HuH-7.5 (cell line): ENCODE measurements at regions not wholly inside any gene's neighbourhood (a gene's known extent, or its start where the extent isn't known, plus 50 kb on each side); places are given as distances from the start of the nearest gene placed in this dataset.

Experiments
- DNase-seq: peaks from one replicate; pipeline ENCODE4 v3.0.0; 2011; ENCODE audit warnings: low spot score

DNA sequence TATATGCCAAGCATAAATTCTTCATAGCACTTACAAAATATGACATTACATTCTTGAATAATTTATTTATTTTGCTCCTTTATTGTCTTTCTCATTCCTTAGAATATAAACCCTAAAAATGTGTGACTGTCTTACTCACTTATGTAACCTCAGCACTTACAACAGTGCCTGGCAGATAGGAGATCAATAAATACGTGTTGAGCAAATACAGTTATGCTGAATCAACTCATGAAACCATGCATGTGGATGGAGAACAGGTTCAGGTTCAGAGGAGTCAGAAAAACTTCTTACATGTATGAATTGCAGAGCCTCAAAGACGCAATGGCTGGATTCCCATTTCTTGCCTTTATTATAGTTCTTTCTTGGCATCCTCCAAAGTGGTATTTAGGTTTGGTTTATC, 659.4 kb upstream of the CHAC2 start:
- no peak for DNase-seq

DNA sequence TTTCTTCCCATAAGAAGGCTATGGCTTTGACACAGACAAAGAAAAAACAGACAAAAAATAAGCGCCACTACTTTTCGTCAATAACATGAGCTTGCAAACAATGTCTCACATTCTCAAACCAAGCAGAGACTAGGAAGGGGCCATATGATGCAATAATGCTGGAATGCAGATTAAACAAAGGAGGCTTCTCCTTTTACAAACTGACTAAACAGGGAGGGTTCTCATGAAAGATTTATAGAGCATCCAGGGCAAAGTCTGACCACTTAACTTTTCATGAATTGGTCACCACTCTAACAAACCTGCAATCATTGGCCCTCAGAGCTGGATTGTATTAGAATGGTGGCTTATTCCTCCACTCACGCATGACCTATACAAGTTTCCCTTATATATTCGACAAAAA, 663.3 kb upstream of the CHAC2 start:
- peak; percentile 15 for DNase-seq

DNA sequence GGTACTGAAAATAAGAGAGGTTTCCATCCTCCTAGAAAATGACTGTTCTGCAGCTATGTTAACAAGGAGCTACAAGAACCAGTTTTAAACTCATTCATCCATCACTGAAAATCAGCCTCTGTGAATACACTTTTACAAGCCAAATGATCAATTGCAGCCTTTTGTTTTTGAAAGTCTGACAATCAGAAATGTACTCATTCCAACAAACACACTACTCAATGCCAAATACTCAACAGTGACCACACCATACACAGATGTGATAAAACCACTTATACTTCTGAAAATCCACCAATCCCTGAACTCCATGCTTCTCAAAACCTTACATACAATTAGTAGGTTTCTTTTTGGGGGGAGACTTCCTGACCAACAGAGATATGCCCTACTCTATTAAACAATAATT, 663.9 kb upstream of the CHAC2 start:
- DNase-seq = no peak

DNA sequence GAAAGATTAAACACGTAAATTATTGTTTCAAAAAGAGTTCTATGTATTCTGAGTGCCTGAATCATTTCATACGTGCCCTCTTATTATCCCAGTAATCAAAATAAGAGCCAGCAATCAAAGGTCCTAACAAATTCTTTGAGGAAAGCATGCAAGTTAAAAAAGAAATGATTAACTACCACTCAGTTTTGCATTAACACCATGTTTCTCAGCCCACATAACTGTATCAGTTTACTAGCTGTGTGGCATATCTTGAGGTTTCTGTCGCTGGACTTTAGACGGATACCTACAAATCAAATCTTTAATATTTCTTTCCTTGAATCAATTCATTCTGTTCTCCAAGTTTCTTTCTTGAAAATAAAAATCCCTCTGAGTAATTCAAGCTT, 668.9 kb upstream of the CHAC2 start:
- DNase-seq = no peak

DNA sequence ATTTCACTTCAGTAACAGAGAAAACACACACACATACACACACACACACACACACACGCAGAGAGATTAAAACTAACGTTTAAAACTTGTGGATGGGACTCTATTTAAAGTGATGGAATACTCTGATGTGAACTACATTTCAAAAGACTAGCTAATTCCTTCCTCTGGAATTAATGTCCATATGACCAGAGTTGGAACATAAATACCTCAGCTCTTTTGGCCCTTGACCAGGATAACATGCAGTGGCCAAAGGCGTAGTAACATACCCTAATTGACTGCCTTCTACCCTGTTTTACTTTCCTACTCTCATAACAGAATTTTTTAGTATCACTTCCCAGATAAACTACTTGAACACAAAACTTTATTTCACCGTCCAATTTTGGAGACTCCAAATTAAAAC, 671.3 kb upstream of the CHAC2 start:
- DNase-seq = no peak

DNA sequence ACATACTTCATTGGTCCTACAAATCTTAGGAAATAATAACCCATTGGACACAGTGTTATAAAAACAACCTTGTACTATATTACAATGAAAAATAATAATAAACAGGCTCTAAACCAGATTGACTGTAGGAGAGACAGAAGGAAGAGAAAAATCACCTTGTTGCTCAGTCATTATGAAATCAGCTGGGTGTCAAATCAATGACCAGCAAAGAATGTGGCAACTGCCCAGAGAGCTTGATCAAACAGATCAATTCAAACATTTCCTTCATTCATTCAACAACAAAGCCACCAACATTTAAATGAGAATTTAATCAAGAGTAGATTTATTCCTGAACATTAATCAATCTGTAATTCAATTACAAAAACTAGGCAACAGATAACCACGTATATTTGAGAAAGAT, 671.9 kb upstream of the CHAC2 start:
- no peak for DNase-seq

DNA sequence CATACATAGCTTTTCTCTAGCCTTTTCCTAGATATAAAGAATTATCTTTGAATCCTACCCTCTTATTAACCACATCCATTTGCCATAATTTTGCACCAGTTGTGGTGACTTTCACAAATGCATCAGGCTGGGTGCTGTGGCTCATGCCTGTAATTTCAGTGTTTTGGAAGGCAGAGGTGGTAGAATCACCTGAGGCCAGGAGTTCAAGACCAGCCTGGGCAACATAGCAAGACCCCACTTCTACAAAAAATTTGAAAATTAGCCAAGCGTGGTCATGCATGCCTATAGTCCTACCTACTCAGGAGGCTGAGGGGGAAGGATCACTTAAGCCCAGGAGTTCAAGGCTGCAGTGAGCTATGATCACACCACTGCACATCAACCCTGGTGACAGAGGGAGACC, 672.4 kb upstream of the CHAC2 start:
- DNase-seq = no peak

DNA sequence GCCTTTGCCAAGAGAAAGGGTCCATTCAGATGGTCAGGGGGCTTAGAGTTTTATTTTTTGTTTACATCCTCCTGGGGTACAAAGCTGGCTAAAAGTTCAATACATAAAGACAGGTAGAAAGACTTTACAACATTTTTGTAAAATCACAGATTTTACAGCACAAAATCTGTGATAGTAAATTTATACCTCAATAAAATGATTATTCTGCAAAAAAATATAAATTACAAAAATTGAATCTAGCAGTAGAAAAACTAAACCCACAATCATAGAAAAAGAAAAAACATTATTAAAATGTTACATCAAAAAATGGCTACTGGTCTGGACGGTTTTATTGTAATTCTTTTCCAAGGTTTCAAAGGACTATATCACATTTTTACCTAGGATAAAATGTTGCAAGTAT, 674.2 kb upstream of the CHAC2 start:
- DNase-seq = no peak

DNA sequence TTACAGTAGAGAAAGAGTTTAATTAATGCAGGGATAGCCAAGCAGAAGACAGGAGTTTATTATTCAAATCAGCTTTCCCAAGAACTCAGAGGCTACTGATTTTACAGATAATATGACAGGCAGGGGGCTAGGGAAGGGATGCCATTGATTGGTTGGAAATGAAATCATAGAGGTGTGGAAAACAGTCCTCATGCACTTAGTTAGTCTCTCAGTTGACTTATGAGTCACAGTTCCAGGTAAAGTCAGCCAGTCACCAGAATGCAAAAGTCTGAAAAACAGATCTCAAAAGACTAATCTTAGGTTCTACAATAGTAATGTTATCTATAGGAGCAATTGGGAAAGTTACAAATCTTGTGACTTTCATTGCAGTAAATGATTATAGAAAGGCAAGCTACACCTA, 676.4 kb upstream of the CHAC2 start:
- DNase-seq = no peak

DNA sequence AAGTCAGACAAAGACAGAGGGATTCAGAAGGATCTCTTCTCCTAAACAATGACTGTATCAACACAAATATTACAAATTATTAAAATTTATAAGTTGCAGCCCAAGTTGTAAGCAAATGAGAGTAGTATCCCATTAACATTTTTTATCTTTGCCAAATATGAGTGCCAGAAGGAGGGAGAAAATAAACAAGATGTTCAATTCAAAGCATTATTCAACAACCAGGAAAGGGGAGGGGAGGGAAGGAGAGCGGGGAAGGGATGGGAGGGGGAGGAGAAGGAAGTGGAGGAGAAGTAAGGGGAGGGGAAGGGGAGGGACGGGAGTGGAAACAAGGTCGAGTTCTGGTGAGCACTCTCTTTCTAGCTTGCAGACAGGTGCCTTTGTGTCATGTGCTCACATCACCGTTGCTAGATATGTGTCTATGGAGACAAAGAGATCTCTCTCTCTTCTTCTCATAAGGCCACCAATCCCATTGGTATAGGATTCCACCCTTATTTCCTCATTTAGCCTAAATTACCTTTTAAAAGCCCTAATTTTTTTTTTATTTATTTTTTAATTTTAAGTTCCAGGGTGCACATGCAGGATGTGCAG, 679.6 kb upstream of the CHAC2 start:
- no peak for DNase-seq

DNA sequence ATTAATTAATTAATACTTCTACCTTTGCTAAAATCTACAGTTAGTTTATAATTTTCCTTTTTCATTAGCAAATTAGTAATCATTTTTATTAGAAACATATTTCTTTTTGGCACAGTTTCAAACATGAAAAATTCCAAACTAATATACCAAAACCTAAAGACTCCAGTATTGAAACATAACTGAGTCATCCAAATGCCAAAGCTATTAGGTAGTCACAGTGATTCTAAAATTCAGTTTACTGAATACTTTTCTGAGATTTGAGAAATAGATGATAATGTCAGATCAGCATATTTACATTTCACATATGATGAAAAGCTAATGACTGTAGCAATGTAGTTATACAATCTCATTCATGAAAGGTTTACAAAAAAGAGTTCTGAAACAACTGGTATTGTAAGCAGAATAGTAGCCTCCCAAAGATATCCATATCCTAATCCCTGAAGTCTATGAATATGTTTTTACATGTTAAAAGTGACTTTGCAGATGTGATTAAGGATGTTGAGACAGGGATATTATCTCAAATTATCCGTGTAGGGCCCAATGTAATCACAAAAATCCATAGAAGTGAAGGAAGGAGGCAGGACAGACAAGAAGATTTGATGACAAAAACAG, 680.2 kb upstream of the CHAC2 start:
- DNase-seq = no peak

DNA sequence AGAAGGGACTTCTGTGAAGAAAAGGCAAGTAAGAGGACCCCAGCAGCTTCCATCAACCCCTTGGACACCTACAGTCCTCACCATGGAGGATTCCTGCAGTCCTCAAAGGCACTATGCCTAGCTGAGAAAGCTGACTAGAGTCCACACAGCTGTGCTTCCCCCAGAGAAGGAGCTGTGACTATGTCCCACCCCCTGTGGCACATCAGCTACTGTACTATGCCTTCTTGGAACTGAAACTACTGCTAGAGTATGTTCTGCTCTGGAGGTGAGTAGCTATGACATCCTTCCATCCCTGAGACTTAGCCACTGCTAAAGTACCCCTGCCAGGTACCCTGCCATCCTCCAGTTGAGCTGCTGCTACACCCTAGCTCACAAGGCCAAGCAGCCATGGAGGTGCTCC, 690.2 kb upstream of the CHAC2 start:
- no peak for DNase-seq

DNA sequence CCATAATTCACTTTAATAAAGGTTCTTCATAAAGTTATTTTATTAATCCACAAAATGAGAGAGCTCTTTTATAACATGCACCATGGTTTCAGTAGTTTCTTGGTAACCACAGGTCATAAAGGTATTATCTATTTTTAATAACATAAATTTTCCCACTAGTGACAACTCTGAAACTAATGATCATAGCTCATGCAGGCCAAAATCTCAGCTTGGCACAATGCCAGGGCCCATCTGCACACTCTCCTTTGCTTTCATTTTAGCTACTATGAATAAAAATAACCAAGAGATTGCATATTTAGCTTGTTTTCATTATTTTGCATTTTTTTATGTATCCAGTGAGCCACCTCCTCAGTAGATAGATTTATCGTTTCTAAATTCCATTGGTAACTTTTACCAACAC, 691.8 kb upstream of the CHAC2 start:
- DNase-seq = no peak

DNA sequence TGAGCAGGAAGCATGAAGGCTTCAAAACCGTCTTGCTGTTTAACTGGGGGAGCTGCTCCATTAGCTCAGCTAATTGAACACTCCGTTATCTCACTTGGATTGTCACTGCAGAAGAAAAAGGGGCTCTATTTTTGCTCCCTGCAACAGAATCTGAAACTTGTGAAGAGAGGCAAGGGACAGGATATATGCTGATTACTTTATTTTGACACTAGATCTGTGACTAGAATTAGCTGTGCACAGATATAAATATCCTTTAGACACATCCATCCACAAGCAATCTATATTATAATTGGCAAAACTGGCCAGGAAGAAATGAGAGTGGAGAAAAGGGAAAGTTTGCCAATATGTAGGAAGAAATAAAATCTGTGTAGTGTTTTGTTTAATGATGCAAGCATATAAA, 700.1 kb upstream of the CHAC2 start:
- no peak for DNase-seq

DNA sequence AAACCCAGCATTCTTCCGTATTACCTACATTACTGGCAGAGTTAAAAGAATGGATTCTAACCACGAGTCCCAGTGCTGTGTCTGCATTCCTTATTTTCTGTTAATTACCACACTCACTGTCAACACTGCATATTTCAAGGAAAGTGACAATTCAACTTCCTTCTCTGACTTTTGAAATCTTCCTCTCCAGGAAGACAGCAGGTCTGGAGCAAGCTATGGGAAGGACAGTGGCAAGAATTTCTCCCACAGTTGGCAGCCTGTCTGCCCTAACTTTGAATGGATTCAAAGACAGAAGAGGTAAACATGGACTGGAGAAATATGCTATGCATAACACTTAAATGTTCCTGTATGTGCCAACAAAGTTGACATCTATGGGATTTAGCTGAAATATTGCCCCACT, 700.5 kb upstream of the CHAC2 start:
- DNase-seq = no peak

DNA sequence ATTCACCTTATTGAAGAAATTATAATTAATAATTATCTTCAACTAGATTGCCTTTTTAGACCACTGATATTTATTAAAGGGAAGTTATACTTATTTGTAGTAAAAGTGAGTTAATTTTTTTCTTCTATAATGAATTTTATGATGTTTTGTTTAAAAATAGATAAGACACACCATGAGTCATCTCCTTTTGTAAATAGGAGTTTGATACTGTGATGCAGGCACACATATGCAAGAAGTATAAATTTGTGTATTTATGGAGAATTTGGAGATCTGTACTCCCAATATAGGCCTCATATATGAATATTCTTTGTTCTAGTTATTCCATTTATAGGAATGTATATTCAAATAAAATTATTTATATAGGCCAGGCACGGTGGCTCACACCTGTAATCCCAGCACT, 703.5 kb upstream of the CHAC2 start:
- DNase-seq = no peak

DNA sequence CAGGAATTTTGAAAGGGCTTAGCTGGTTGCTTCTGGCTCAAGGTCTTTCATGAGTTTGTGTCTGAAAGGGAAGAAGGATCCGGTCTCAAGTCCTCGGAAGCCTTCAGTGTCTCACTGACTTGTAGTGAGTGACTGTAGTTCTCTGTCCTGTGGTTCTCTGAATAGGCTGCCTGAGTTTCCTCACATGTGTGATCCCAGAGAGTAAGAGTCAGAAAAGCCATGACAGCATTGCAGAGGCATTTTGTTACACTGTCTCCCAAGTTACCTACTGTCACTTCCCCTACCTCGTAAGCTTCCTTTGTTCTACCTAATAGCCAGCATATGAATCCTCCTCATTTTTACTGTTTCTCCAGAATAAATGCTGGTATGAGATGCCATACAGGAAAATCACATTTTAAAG, 709.1 kb upstream of the CHAC2 start:
- no peak for DNase-seq

DNA sequence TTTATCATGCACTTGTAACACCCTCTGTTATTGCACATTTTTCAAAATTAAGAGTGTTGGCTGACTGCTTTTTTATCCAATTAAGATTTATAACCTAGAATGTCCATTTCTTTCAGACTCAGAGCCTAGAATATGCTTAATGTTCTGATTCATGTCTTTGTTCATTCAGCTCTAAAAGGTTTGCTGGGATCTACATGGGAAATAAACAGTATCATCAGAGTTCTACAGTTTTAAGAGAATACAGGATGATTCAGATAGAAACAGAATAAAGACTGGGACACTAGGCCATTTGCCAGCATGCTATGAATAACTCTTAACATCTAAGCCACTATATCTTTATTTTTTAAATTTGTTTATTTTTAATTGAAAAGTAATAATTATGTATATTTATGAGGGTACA, 713.7 kb upstream of the CHAC2 start:
- DNase-seq = no peak

DNA sequence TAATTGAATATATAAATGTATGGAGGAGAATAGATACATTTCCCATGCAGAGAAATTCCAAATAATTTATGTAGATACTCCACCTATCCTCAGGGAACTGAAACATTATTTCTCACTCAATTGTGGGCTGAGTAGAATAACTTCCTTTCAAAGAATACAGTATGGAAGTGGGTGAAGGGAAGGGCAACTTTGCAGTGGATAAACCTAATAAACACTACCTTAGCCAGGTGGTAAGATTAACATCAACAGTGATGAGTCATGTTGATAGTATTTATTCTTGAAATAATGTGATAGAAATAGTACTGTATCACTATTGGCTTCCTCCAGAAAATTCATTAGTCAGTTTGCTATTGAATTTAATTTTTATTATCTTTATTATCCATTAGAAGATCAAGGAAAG, 716.4 kb upstream of the CHAC2 start:
- no peak for DNase-seq

DNA sequence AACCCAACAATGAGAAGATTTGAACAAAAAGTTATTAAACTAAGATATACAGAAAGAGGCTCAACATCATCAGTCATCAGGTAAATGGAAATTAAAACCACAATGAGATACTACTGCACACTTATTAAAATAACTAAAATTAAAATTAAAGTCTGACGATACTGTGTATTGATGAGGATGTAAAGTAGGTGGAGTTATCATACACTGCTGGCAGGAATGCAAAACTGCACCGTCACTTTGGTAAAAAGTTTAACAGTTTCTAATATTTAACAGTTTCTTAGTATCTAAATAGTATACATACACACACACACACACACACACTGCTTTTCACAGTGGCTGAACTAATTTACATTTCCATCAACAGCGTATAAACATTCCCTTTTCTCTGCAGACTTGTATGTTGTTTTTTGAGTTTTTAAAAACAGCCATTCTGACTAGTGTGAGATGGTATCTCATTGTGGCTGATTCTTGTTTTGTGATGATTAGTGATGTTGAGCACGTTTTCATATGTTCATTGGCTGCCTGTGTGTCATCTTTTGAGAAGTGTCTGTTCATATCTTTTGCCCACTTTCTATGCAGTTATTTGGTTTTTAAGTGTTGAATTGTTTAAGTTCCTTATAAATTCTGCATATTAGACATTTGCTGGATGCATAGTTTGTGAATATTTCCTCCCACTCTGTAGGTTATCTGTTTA, 726.9 kb upstream of the CHAC2 start:
- DNase-seq = no peak

DNA sequence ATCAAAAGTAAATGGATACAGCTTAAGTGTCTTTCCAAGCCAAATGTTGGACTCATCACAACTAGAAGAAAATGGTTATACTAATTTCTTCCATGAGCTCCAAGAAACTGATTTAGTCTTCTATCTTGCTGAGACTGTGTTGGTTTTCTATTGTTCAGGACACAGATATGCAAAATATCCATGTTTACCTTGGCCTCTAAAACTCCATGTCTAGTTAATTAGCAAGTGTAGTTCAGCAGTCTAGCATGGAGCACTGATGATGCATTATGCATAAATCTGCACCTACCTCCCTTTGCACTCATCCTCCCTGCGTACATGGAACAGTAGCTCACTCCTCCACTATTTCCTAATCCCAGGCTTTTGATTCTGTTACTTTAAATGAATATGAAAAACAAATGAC, 731.4 kb upstream of the CHAC2 start:
- no peak for DNase-seq

DNA sequence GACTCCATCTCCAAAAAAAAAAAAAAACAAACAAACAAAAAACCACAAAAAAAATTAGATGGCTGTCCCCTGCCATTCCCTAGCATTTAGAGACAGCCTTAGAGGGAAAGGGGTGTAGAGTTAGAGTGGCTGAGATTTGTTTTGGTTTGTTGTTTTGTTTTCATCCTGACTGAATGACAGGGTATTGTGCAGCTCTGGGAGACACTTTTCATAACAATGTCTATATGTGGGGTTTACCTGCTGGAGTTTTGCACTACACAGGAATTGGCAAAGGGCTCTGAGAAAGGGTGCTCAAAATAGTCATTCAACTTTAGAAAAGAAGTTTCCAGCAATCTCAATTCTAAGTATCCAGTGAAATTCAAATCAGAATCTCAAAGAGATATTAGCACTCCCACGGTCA, 732.5 kb upstream of the CHAC2 start:
- no peak for DNase-seq

DNA sequence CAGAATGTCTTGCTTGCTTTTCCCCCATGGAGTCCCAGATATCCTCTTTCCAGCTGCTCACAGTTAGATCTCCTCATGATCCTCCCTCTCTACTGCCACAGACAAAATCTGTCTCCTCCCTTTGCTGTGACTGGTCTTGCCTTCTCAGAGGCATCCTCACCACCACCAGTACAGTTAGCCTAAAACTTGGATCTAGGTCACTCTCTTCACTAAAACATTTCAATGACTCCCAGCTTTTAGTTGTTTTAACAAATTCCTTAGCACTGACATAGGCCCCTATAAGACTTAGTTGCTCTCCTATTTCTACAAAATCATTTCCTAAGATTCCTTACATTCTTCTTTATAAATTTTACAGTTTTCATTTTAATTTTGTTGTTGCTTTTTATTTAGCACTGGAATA, 734.2 kb upstream of the CHAC2 start:
- DNase-seq = no peak

DNA sequence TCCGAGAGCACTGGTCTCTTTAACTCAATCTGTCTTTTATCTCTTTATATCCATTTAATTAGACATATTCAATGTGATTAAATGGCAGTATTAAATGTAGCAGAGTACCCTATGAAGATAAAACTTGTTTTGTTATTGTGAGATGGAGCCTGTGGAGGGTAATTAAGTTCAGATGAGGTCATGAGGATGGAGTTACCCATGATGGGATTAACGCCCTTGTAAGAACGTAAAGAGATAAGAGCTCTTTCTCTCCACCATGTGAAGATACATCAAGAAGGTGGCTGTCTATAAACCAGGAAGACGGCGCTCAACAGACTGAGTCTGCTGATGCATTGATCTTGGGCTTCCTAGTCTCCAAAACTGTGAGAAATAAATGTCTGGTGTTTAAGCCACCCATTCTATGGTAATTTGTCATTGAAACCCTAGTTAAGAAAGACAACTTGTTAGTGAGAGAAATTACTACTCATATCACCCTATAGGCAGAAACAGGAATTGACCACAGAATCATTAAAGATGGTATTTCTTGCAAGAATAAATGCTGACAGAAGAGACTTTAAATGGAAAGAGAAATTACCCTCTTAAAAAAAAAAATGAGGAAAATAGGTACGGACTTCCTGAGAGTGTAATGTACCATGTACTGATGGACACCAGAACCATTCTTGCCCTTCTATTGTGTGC, 738.7 kb upstream of the CHAC2 start:
- no peak for DNase-seq
